Vagina (tissue), 2 donors: ENCODE measurements at regions not wholly inside any gene's neighbourhood (a gene's known extent, or its start where the extent isn't known, plus 50 kb on each side); places are given as distances from the start of the nearest gene placed in this dataset.

Experiments
- DNase-seq, 2 donors: peaks; one replicate each; pipeline ENCODE4 v3.0.0-alpha.2; 2017; ENCODE audit errors: extremely low spot score in 2 of 2
- H3K27ac ChIP-seq: fragments of 200-600 bp; sonication (generic); one replicate; pipeline ENCODE4 v1.5.1; 2019
- H3K27me3 ChIP-seq: fragments of 200-600 bp; sonication (generic); one replicate; pipeline ENCODE4 v1.5.1; 2019
- H3K36me3 ChIP-seq, 2 donors: fragments of 200-600 bp; sonication (generic); one replicate each; pipeline ENCODE4 v1.5.1; 2017 to 2019
- H3K4me1 ChIP-seq: fragments of 200-600 bp; sonication (generic); one replicate; pipeline ENCODE4 v1.5.1; 2019
- H3K4me3 ChIP-seq, 2 donors: fragments of 200-600 bp; sonication (generic); 1 replicate in 1 of 2; 2 replicates in 1 of 2; pipeline ENCODE4 v1.5.1; 2016 to 2019
- H3K9me3 ChIP-seq: fragments of 200-600 bp; sonication (generic); one replicate; pipeline ENCODE4 v1.5.1; 2019
- POLR2A ChIP-seq, 2 donors: fragments of 450-650 bp; IDR thresholded peaks; one replicate each; pipeline ENCODE4 v1.6.1; 2017; ENCODE audit warnings: antibody characterized with exemption in 2 of 2, mild to moderate bottlenecking in 2 of 2, moderate library complexity in 2 of 2
- POLR2AphosphoS5 ChIP-seq, 2 donors: sonication (generic); formaldehyde crosslinking; IDR thresholded peaks; one replicate each; pipeline ENCODE4 v1.9.0; 2017; ENCODE audit warnings: antibody characterized with exemption in 2 of 2, mild to moderate bottlenecking in 2 of 2, low read depth in 1 of 2; ENCODE audit not compliant: insufficient read depth in 1 of 2
- intact Hi-C: fragments of 100-400 bp; cut with DNase I; formaldehyde crosslinking; loops from one replicate; pipeline ENCODE4 v1.15.1; 2023
- TF ChIP-seq, protein P1 (sequence below), 3 experiments: fragments of 450-650 bp in 2 of 3; fragments of 200-600 bp in 1 of 3; sonication (generic) in 1 of 3; IDR thresholded peaks; one replicate each; pipeline ENCODE4 v1.5.1; 2017 to 2019; ENCODE audit warnings: antibody characterized with exemption in 3 of 3, mild to moderate bottlenecking in 2 of 3, moderate library complexity in 2 of 3

DNA sequence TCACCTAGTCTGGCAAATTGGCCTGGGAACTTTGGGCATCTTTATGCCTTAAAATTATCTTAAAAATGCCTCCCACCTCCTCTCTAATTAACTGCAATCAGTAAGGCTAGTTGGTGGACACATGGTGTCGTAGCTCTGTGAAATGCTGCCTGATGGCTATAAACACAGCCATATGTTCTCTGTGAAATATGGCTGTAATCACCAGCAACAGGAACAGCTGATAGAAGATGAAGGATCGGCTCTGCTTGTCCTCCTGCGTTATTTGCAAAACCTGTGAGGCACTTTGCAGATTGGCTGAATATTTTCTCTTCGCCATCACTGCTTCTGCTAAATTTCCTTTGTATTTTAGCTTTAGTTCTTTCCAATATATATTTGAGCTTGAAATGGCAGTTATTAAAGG is 419.6 kb downstream of the RWDD3 start:
- TF ChIP-seq POLR2A (IDR thresholded peaks at IDR 0.05) (no peak), POLR2AphosphoS5 (IDR thresholded peaks at IDR 0.05; ENCODE audit: insufficient read depth in 1 of 2, low read depth in 1 of 2) (no peak)
- TF ChIP-seq, protein P1, sequence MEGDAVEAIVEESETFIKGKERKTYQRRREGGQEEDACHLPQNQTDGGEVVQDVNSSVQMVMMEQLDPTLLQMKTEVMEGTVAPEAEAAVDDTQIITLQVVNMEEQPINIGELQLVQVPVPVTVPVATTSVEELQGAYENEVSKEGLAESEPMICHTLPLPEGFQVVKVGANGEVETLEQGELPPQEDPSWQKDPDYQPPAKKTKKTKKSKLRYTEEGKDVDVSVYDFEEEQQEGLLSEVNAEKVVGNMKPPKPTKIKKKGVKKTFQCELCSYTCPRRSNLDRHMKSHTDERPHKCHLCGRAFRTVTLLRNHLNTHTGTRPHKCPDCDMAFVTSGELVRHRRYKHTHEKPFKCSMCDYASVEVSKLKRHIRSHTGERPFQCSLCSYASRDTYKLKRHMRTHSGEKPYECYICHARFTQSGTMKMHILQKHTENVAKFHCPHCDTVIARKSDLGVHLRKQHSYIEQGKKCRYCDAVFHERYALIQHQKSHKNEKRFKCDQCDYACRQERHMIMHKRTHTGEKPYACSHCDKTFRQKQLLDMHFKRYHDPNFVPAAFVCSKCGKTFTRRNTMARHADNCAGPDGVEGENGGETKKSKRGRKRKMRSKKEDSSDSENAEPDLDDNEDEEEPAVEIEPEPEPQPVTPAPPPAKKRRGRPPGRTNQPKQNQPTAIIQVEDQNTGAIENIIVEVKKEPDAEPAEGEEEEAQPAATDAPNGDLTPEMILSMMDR (IDR thresholded peaks at IDR 0.05), result no peak
- H3K36me3 ChIP-seq, result no peaks in the 10 kb centered on the region
- no peak overlapping the region for H3K4me3 ChIP-seq
- H3K4me1 ChIP-seq, result no peaks in the 10 kb centered on the region
- H3K9me3 ChIP-seq, result no peaks in the 10 kb centered on the region
- no peak overlapping the region for H3K27ac ChIP-seq
- intact Hi-C loops, result no loop called here
- DNase-seq, result no peak
- no peaks in the 10 kb centered on the region for H3K27me3 ChIP-seq

DNA sequence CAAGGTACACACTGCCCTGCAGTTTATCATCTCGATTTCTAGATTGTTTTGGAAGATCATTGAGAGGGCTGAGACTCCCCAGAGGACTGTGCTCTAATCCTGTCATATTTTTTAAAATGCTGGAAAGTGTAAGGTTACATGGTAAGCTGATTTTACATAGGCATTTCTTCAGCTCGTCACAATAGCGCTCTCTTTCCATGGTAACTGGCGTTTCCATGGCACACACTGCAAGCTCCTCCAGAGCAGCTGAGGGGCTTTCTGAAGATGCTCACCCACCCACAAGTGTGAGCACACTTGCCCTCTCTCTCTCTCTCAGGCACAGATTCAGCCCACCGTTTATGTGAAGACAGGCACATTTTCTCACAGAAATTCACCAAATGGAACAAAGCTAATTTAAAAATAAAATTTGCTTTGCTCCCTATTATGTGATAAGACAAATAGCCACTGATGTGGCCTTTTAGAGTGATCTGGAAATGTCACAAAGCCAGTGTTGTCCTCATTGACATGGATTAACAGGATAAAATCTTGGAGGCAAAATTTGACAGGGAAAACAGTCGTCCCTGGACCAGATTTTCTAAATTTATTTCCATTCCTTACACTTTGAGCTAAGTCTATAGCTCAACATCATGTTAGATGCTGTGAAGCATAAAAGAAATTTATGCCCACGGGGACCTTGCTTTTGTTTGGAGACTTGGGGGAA is 421.5 kb downstream of the RWDD3 start:
- intact Hi-C loops, result no loop called here
- no peaks in the 10 kb centered on the region for H3K36me3 ChIP-seq
- TF ChIP-seq POLR2A (IDR thresholded peaks at IDR 0.05) (no peak), POLR2AphosphoS5 (IDR thresholded peaks at IDR 0.05; ENCODE audit: insufficient read depth in 1 of 2, low read depth in 1 of 2) (no peak)
- TF ChIP-seq, protein P1 (IDR thresholded peaks at IDR 0.05), result no peak
- no peak overlapping the region for H3K27ac ChIP-seq
- H3K4me1 ChIP-seq, result no peaks in the 10 kb centered on the region
- DNase-seq, result no peak
- H3K27me3 ChIP-seq, result no peaks in the 10 kb centered on the region
- no peak overlapping the region for H3K4me3 ChIP-seq
- H3K9me3 ChIP-seq, result no peaks in the 10 kb centered on the region

DNA sequence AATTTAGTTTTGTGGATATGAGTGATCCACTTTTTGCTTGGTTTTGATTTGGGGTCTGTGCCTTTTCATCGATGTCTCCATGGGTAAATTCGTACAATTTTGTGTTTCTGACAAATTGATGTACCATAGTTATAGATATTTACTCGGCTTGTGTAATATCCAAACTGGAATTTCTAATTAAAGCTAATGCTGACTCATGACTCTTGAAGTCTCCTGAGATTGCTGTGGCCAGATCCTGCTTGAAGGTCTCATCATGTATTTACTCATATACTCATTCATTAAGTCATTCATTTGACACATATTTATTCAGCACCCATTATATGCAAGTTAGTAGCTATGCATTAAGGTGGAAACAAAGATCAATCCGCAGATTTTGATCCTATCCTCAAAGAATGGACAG is 423.2 kb downstream of the RWDD3 start:
- Histone ChIP-seq H3K36me3 (no peaks in the 10 kb centered on the region), H3K4me3 (no peak overlapping the region), H3K27ac (no peak overlapping the region), H3K9me3 (no peaks in the 10 kb centered on the region), H3K27me3 (no peaks in the 10 kb centered on the region), H3K4me1 (no peaks in the 10 kb centered on the region)
- intact Hi-C loops, result no loop called here
- DNase-seq, result no peak
- TF ChIP-seq POLR2A (IDR thresholded peaks at IDR 0.05) (no peak), POLR2AphosphoS5 (IDR thresholded peaks at IDR 0.05; ENCODE audit: insufficient read depth in 1 of 2, low read depth in 1 of 2) (no peak)
- TF ChIP-seq, protein P1 (IDR thresholded peaks at IDR 0.05), result no peak

DNA sequence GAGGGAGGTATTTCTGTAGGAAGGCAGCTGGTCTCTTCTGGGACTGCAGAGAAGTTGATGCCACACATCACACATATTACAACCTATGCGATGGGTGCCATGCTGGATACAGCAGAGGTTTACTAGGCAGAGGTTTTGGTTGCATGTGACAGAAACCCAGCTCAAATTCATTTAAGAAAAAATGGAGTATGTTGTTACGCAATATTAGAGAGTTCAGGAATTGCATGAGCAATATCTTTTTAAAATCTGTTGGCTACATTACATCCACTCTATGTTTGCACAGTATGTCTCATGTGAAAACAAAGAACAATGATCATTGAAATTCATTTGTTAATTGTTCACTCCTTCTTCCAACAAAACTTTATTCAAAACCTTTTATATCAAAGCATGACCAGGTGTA is 425.2 kb downstream of the RWDD3 start:
- no peak for TF ChIP-seq POLR2A (IDR thresholded peaks at IDR 0.05)
- TF ChIP-seq, protein P1 (IDR thresholded peaks at IDR 0.05), result no peak
- no peak for TF ChIP-seq POLR2AphosphoS5 (IDR thresholded peaks at IDR 0.05; ENCODE audit: insufficient read depth in 1 of 2, low read depth in 1 of 2)
- H3K9me3 ChIP-seq, result no peaks in the 10 kb centered on the region
- no peak overlapping the region for H3K27ac ChIP-seq
- no peaks in the 10 kb centered on the region for H3K36me3 ChIP-seq
- intact Hi-C loops, result no loop called here
- H3K4me1 ChIP-seq, result no peaks in the 10 kb centered on the region
- no peak for DNase-seq
- no peak overlapping the region for H3K4me3 ChIP-seq
- no peaks in the 10 kb centered on the region for H3K27me3 ChIP-seq

DNA sequence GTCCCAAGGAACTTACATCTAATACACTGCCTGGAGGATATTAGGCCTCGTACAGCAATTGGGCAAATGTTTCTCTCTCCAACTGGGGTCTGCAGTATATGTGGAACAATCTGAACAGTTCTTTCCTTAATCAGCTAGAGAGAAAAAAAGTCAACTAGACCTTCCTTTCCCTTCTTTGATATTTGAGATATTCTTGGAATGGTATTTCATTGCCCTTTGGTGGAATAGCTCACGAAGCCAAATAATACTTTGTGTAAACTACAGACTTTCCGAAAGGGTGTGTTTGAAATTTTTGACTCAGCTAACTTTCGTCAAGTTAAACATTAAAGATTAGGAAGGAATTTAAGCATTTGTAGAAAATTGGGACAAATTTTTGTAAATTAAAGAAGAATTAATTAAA is 425.6 kb downstream of the RWDD3 start:
- intact Hi-C loops, result no loop called here
- Histone ChIP-seq H3K4me3 (no peak overlapping the region), H3K27ac (no peak overlapping the region)

More for the DNA sequence above, 425.6 kb downstream of the RWDD3 start:
- TF ChIP-seq POLR2AphosphoS5 (IDR thresholded peaks at IDR 0.05; ENCODE audit: insufficient read depth in 1 of 2, low read depth in 1 of 2) (no peak), POLR2A (IDR thresholded peaks at IDR 0.05) (no peak)
- TF ChIP-seq, protein P1 (IDR thresholded peaks at IDR 0.05), result no peak
- Histone ChIP-seq H3K36me3 (no peaks in the 10 kb centered on the region), H3K4me1 (no peaks in the 10 kb centered on the region), H3K9me3 (no peaks in the 10 kb centered on the region), H3K27me3 (no peaks in the 10 kb centered on the region)
- DNase-seq, result no peak
